NCI-H82 (cell line): ENCODE measurements at regions not wholly inside any gene's neighbourhood (a gene's known extent, or its start where the extent isn't known, plus 50 kb on each side); places are given as distances from the start of the nearest gene placed in this dataset.
A peak's percentile ranks its signal among the peaks of the same experiment; 100 is the strongest.

ENCODE experiments used
- DNase-seq: peaks from one replicate; lab custom pipeline; 2025; lab: John Stamatoyannopoulos, UW

GRCh38 chrX:93598076-93598475, 75.3 kb downstream of the NAP1L3 start:
- DNase-seq: peak; percentile 47

- DNase-seq: peak; percentile 78
These were observed 78.6 kb downstream of the NAP1L3 start for GRCh38 chrX:93594780-93595179.

GRCh38 chrX:93593966-93594365, 79.4 kb downstream of the NAP1L3 start:
- DNase-seq: no peak

- peak; percentile 33 for DNase-seq
These were observed 82.0 kb downstream of the NAP1L3 start for GRCh38 chrX:93591398-93591797.

- peak; percentile 85 for DNase-seq
These were observed 87.7 kb downstream of the NAP1L3 start for GRCh38 chrX:93585661-93586060.

- no peak for DNase-seq
These were observed 92.7 kb downstream of the NAP1L3 start for GRCh38 chrX:93580634-93581033.

- peak; percentile 1 for DNase-seq
These were observed 134.8 kb downstream of the NAP1L3 start for GRCh38 chrX:93538575-93538974.

GRCh38 chrX:93528917-93529316, 144.5 kb downstream of the NAP1L3 start:
- DNase-seq: no peak
